Osteoblast (primary cell): ENCODE measurements at regions not wholly inside any gene's neighbourhood (a gene's known extent, or its start where the extent isn't known, plus 50 kb on each side); places are given as distances from the start of the nearest gene placed in this dataset.

ENCODE experiments used
- DNase-seq: peaks from one replicate; pipeline ENCODE4 v3.0.0; 2011; ENCODE audit warnings: low spot score, mixed read lengths; ENCODE audit not compliant: insufficient read length; ENCODE audit errors: missing footprints
- H2AFZ ChIP-seq: 2 replicates; pipeline ENCODE4 v1.6.0; 2011; ENCODE audit warnings: mild to moderate bottlenecking, low read length
- H3K27ac ChIP-seq: 2 replicates; pipeline ENCODE4 v1.5.1; 2011; ENCODE audit warnings: mild to moderate bottlenecking, low read depth, low read length, moderate library complexity
- H3K27me3 ChIP-seq: 2 replicates; pipeline ENCODE4 v1.6.0; 2012; ENCODE audit warnings: mild to moderate bottlenecking, control low read depth, inconsistent platforms, low read length, moderate library complexity; ENCODE audit not compliant: insufficient read depth
- H3K36me3 ChIP-seq: 2 replicates; pipeline ENCODE4 v1.5.1; 2011; ENCODE audit warnings: mild to moderate bottlenecking, low read length, control low read depth, moderate library complexity; ENCODE audit not compliant: insufficient read depth
- H3K4me1 ChIP-seq: 2 replicates; pipeline ENCODE4 v1.5.1; 2011; ENCODE audit warnings: mild to moderate bottlenecking, low read length, control low read depth, moderate library complexity; ENCODE audit not compliant: insufficient read depth
- H3K4me2 ChIP-seq: 2 replicates; pipeline ENCODE4 v1.6.0; 2011; ENCODE audit warnings: mild to moderate bottlenecking, low read length; ENCODE audit not compliant: insufficient read depth
- H3K4me3 ChIP-seq: fragments of 200-600 bp; sonication (generic); 3 replicates; pipeline ENCODE4 v1.5.1; 2012; ENCODE audit warnings: mild to moderate bottlenecking, low read length, inconsistent platforms; ENCODE audit not compliant: insufficient read depth
- H3K79me2 ChIP-seq: 2 replicates; pipeline ENCODE4 v1.6.0; 2012; ENCODE audit warnings: mild to moderate bottlenecking, low read length, control low read depth, inconsistent platforms; ENCODE audit not compliant: insufficient read depth
- H3K9me3 ChIP-seq: 2 replicates; pipeline ENCODE4 v1.5.1; 2011; ENCODE audit warnings: low read depth, low read length, control low read depth
- H4K20me1 ChIP-seq: 2 replicates; pipeline ENCODE4 v1.6.0; 2012; ENCODE audit warnings: mild to moderate bottlenecking, low read length, control low read depth; ENCODE audit not compliant: insufficient read depth
- CTCF ChIP-seq: IDR thresholded peaks from 2 replicates; pipeline ENCODE4 v1.5.1; 2011; ENCODE audit warnings: mild to moderate bottlenecking, low read depth, low read length, moderate library complexity; ENCODE audit errors: extremely low read depth

- no peak overlapping the region for H3K4me2 ChIP-seq
- H2AFZ ChIP-seq: no peak overlapping the region
- no peak for TF ChIP-seq CTCF
- H3K9me3 ChIP-seq: no peaks in the 10 kb centered on the region
- no peaks in the 10 kb centered on the region for H3K36me3 ChIP-seq
- no peak for DNase-seq
- H3K27me3 ChIP-seq: no peaks in the 10 kb centered on the region
- H3K4me3 ChIP-seq: no peak overlapping the region
- H4K20me1 ChIP-seq: no peaks in the 10 kb centered on the region
- no peaks in the 10 kb centered on the region for H3K79me2 ChIP-seq
- peaks cover 3% of the 10 kb centered on the region for H3K4me1 ChIP-seq
- no peak overlapping the region for H3K27ac ChIP-seq
Measured at GRCh38 chr4:138110815-138111214, 131.3 kb downstream of the SLC7A11 start.

- no peaks in the 10 kb centered on the region for H3K4me1 ChIP-seq
- no peak overlapping the region for H3K27ac ChIP-seq
Measured at GRCh38 chr4:138107023-138107422, 135.1 kb downstream of the SLC7A11 start.

GRCh38 chr4:138105331-138105730 lies 136.8 kb downstream of the SLC7A11 start:
- DNase-seq: no peak
- Histone ChIP-seq H3K9me3 (no peaks in the 10 kb centered on the region), H3K4me1 (no peaks in the 10 kb centered on the region), H3K79me2 (no peaks in the 10 kb centered on the region), H2AFZ (no peak overlapping the region), H3K4me2 (no peak overlapping the region), H4K20me1 (no peaks in the 10 kb centered on the region), H3K27ac (no peak overlapping the region), H3K4me3 (no peak overlapping the region), H3K36me3 (no peaks in the 10 kb centered on the region), H3K27me3 (no peaks in the 10 kb centered on the region)
- TF ChIP-seq CTCF: no peak

More at GRCh38 chr4:138107023-138107422, 135.1 kb downstream of the SLC7A11 start:
- no peaks in the 10 kb centered on the region for H3K79me2 ChIP-seq
- no peaks in the 10 kb centered on the region for H3K9me3 ChIP-seq
- DNase-seq: no peak
- H2AFZ ChIP-seq: no peak overlapping the region
- H3K36me3 ChIP-seq: no peaks in the 10 kb centered on the region
- no peak overlapping the region for H3K4me3 ChIP-seq
- no peaks in the 10 kb centered on the region for H3K27me3 ChIP-seq
- H4K20me1 ChIP-seq: no peaks in the 10 kb centered on the region
- no peak for TF ChIP-seq CTCF
- H3K4me2 ChIP-seq: no peak overlapping the region

- H3K4me3 ChIP-seq: peak overlapping the region; percentile 15
- H2AFZ ChIP-seq: peak overlapping the region; percentile 26
- no peaks in the 10 kb centered on the region for H3K9me3 ChIP-seq
- no peaks in the 10 kb centered on the region for H3K4me1 ChIP-seq
- H3K27me3 ChIP-seq: no peaks in the 10 kb centered on the region
- no peak for DNase-seq
- H3K79me2 ChIP-seq: no peaks in the 10 kb centered on the region
- no peaks in the 10 kb centered on the region for H3K36me3 ChIP-seq
- no peak overlapping the region for H3K27ac ChIP-seq
- no peaks in the 10 kb centered on the region for H4K20me1 ChIP-seq
- TF ChIP-seq CTCF: no peak
- peak overlapping the region; percentile 48 for H3K4me2 ChIP-seq
Measured at GRCh38 chr4:138104284-138104680, 137.9 kb downstream of the SLC7A11 start.
